HepG2 (cell line): ENCODE measurements at regions not wholly inside any gene's neighbourhood (a gene's known extent, or its start where the extent isn't known, plus 50 kb on each side); places are given as distances from the start of the nearest gene placed in this dataset.

ENCODE experiments used
- ATAC-seq: fragments of 200-7000 bp; cut with Tn5 transposase; 3 replicates; pipeline ENCODE4 v1.9.1; 2020; ENCODE audit warnings: mild to moderate bottlenecking, moderate library complexity
- BruUV-seq: library from RNA; stranded (reverse); fragments of 400-500 nt; replicated peaks from 2 replicates; lab custom pipeline; 2021; lab: Mats Ljungman, UMichigan
- CTCF ChIA-PET: fragments of 300-600 bp; formaldehyde crosslinking; extraction: SDS; loops from one replicate; lab custom pipeline; 2021; ENCODE audit warnings: low total read pairs, inconsistent platforms, low intra/inter-chr PET ratio; lab: Yijun Ruan, JAX
- POLR2A ChIA-PET: fragments of 350-600 bp; sonication (Branson Sonifier 250); formaldehyde crosslinking; loops from one replicate; lab custom pipeline; 2020; ENCODE audit warnings: antibody characterized with exemption, inconsistent platforms; lab: Yijun Ruan, JAX
- DNase-seq: peaks from one replicate; pipeline ENCODE4 v3.0.0-alpha.2; 2015; ENCODE audit warnings: low spot score
- FAIRE-seq: peaks from 3 replicates; lab custom pipeline; 2011; peaks lifted over from hg19 to GRCh38; lab: Jason Lieb, UNC
- H2AFZ ChIP-seq: one replicate; pipeline ENCODE4 v1.6.1; 2011; ENCODE audit warnings: low read length, inconsistent platforms
- H3K27ac ChIP-seq: fragments of 300-600 bp; 3 replicates; pipeline ENCODE4 v1.8.0; 2011; ENCODE audit warnings: mixed run types, mild to moderate bottlenecking, mixed read lengths, low read length, inconsistent platforms; ENCODE audit not compliant: insufficient read depth; ENCODE audit errors: extremely low read length
- H3K27me3 ChIP-seq, 2 experiments: fragments of 200-600 bp in 1 of 2; 2 replicates in 1 of 2; 3 replicates in 1 of 2; pipeline versions ENCODE4 v1.6.0 to v1.8.0; 2011; ENCODE audit warnings: low read length in 2 of 2, mild to moderate bottlenecking in 2 of 2, moderate library complexity in 2 of 2, inconsistent platforms in 1 of 2; ENCODE audit not compliant: insufficient read depth in 2 of 2, control insufficient read depth in 1 of 2
- H3K36me3 ChIP-seq, 2 experiments: fragments of 200-600 bp in 1 of 2; replicated peaks in 1 of 2; 2 replicates in 1 of 2; 3 replicates in 1 of 2; pipeline versions ENCODE4 v1.5.1 to v1.8.0; 2011; ENCODE audit warnings: low read length in 2 of 2, inconsistent platforms in 1 of 2; ENCODE audit not compliant: insufficient read depth in 2 of 2, control insufficient read depth in 1 of 2
- H3K4me1 ChIP-seq: 2 replicates; pipeline ENCODE4 v1.5.1; 2012; ENCODE audit warnings: low read length, inconsistent platforms; ENCODE audit not compliant: insufficient read depth
- H3K4me2 ChIP-seq: 2 replicates; pipeline ENCODE4 v1.6.0; 2011; ENCODE audit warnings: low read depth, low read length, inconsistent platforms
- H3K4me3 ChIP-seq, 3 experiments: fragments of 200-600 bp in 1 of 3; sonication (generic), shearing (Covaris generic) in 1 of 3; replicated peaks in 1 of 3; 2 replicates each; pipeline ENCODE4 v1.5.1; 2011 to 2016; ENCODE audit warnings: low read length in 3 of 3, inconsistent platforms in 2 of 3, low read depth in 2 of 3, mild to moderate bottlenecking in 2 of 3, control low read depth in 1 of 3, mixed read lengths in 1 of 3; ENCODE audit not compliant: insufficient read depth in 1 of 3
- H3K79me2 ChIP-seq: one replicate; pipeline ENCODE4 v1.6.1; 2011; ENCODE audit warnings: low read length, inconsistent platforms; ENCODE audit not compliant: insufficient read depth
- H3K9ac ChIP-seq: 2 replicates; pipeline ENCODE4 v1.6.0; 2011; ENCODE audit warnings: mild to moderate bottlenecking, low read depth, low read length, inconsistent platforms; ENCODE audit not compliant: insufficient read depth
- H3K9me3 ChIP-seq: 2 replicates; pipeline ENCODE4 v1.5.1; 2012; ENCODE audit warnings: mild to moderate bottlenecking, low read length
- H4K20me1 ChIP-seq: 2 replicates; pipeline ENCODE4 v1.6.0; 2011; ENCODE audit warnings: inconsistent platforms, mild to moderate bottlenecking, low read length, moderate library complexity; ENCODE audit not compliant: insufficient read depth
- BRD4 ChIP-seq: sonication (generic); formaldehyde crosslinking; IDR thresholded peaks from 2 replicates; pipeline ENCODE4 v1.4.0; 2020; ENCODE audit warnings: missing genetic modification reagents
- FOSL2 ChIP-seq: sonication (generic); formaldehyde crosslinking; IDR thresholded peaks from 2 replicates; pipeline ENCODE4 v1.4.0; 2020; ENCODE audit warnings: missing genetic modification reagents
- KDM5B ChIP-seq: sonication (generic); formaldehyde crosslinking; IDR thresholded peaks from 2 replicates; pipeline ENCODE4 v1.4.0; 2020; ENCODE audit warnings: missing genetic modification reagents, mild to moderate bottlenecking, borderline replicate concordance
- MLLT10 ChIP-seq: sonication (generic); formaldehyde crosslinking; IDR thresholded peaks from 2 replicates; pipeline ENCODE4 v1.4.0; 2020; ENCODE audit warnings: missing genetic modification reagents
- SMYD3 ChIP-seq: sonication (generic); formaldehyde crosslinking; IDR thresholded peaks from 2 replicates; pipeline ENCODE4 v1.8.1; 2023; ENCODE audit warnings: mild to moderate bottlenecking, missing genetic modification reagents
- TARDBP ChIP-seq: sonication (generic); formaldehyde crosslinking; IDR thresholded peaks from 2 replicates; pipeline ENCODE4 v1.8.0; 2022; ENCODE audit warnings: mild to moderate bottlenecking, missing genetic modification reagents
- ZNF12 ChIP-seq: sonication (generic); formaldehyde crosslinking; IDR thresholded peaks from 2 replicates; pipeline ENCODE4 v1.5.0; 2020; ENCODE audit warnings: missing genetic modification reagents
- ZNF232 ChIP-seq: sonication (generic); formaldehyde crosslinking; IDR thresholded peaks from 2 replicates; pipeline ENCODE4 v1.4.0; 2020; ENCODE audit warnings: missing genetic modification reagents, borderline replicate concordance
- ZNF557 ChIP-seq: sonication (generic); formaldehyde crosslinking; IDR thresholded peaks from 2 replicates; pipeline ENCODE4 v1.4.0; 2020; ENCODE audit warnings: missing genetic modification reagents
- ZNF75D ChIP-seq: sonication (generic); formaldehyde crosslinking; IDR thresholded peaks from 2 replicates; pipeline ENCODE4 v1.8.1; 2023; ENCODE audit warnings: missing genetic modification reagents, mild to moderate bottlenecking, borderline replicate concordance
- ZNF781 ChIP-seq: sonication (generic); formaldehyde crosslinking; IDR thresholded peaks from 2 replicates; pipeline ENCODE4 v1.5.1; 2020; ENCODE audit warnings: borderline replicate concordance, mild to moderate bottlenecking, missing genetic modification reagents; ENCODE audit errors: not compliant biosample characterization
- WGBS: methylation state at CpG from one replicate; pipeline ENCODE4 v1.1.6; 2017; ENCODE audit warnings: low lambda C conversion rate; 5-methylcytosine and 5-hydroxymethylcytosine counted together
- in situ Hi-C: cut with HindIII; loops from 2 replicates; pipeline ENCODE4 v1.10.0; 2017; ENCODE audit warnings: low pct_unique_long_range_greater_than_20kb; ENCODE audit not compliant: extremely low pct_ligation_motif_present
- intact Hi-C: fragments of 100-400 bp; cut with micrococcal nuclease; formaldehyde crosslinking; loops from one replicate; pipeline ENCODE4 v1.10.0; 2022; ENCODE audit not compliant: unreplicated experiment
- TF ChIP-seq, protein P1 (sequence below): sonication (generic); formaldehyde crosslinking; IDR thresholded peaks from 2 replicates; pipeline ENCODE4 v1.9.0; 2021; ENCODE audit warnings: missing genetic modification reagents, mild to moderate bottlenecking, borderline replicate concordance
- TF ChIP-seq, protein P2 (sequence below): sonication (generic); formaldehyde crosslinking; IDR thresholded peaks from 2 replicates; pipeline ENCODE4 v1.4.0; 2020; ENCODE audit warnings: missing genetic modification reagents
- TF ChIP-seq, protein P3 (sequence below): IDR thresholded peaks from 2 replicates; pipeline ENCODE4 v1.6.1; 2016; ENCODE audit warnings: low read depth, borderline replicate concordance
- TF ChIP-seq, protein P4 (sequence below): IDR thresholded peaks from 2 replicates; pipeline ENCODE4 v1.6.1; 2016; ENCODE audit warnings: mild to moderate bottlenecking
- TF ChIP-seq, protein P5 (sequence below): sonication (generic); formaldehyde crosslinking; IDR thresholded peaks from 2 replicates; pipeline ENCODE4 v1.9.0; 2021; ENCODE audit warnings: missing genetic modification reagents, borderline replicate concordance
- TF ChIP-seq, protein P6 (sequence below): sonication (generic); formaldehyde crosslinking; IDR thresholded peaks from 2 replicates; pipeline ENCODE4 v1.5.0; 2020; ENCODE audit warnings: missing genetic modification reagents, mild to moderate bottlenecking, borderline replicate concordance

DNA sequence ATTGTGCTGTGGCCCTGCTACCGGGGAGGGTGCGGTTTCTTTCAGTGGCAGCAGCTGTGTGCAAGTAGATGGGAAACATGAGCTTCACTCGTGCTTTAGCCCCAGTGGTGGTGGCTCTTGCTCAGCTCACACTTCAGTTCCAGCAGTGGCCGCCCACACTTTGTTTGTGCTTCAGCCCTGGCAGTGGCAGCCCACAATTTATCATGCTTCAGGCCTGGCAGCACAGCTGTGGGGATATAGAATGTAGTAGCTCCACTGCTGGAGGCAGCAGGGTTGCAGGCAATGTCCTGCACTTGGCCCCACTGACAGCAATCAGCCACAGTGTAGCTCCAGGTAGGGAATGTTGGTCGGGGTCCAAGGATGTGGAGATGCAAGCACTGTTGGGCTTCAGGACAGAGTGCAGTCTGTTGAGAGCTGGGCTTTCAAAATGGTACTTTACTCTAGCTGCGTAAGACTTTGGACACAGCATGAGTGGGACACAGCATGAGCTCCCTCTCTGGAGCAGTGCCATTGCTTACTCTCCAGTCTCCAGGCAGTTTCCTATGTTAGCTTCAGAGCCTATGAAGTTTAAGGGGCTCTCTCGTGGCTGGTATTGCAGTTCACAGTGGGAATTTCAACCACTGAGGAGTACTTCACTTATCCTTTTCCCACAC is 413.1 kb downstream of the PDGFC start:
- Histone ChIP-seq H2AFZ (no peak overlapping the region), H3K9ac (no peak overlapping the region), H3K4me2 (no peak overlapping the region), H3K27ac (no peak overlapping the region), H3K79me2 (no peaks in the 10 kb centered on the region), H4K20me1 (no peaks in the 10 kb centered on the region), H3K9me3 (no peaks in the 10 kb centered on the region), H3K4me3 (no peak overlapping the region), H3K36me3 (no peaks in the 10 kb centered on the region), H3K27me3 (no peaks in the 10 kb centered on the region), H3K4me1 (no peaks in the 10 kb centered on the region)
- no peak for ATAC-seq
- DNase-seq, result no peak
- no TSS peak for BruUV-seq
- intact Hi-C loops (no loop called here), in situ Hi-C loops (no loop called here)
- FAIRE-seq, result no peak
- ChIA-PET CTCF (no interaction called here), POLR2A (no interaction called here)
- 6% methylated on average over 5 of the region's 7 CpGs for WGBS
- TF ChIP-seq, protein P1, sequence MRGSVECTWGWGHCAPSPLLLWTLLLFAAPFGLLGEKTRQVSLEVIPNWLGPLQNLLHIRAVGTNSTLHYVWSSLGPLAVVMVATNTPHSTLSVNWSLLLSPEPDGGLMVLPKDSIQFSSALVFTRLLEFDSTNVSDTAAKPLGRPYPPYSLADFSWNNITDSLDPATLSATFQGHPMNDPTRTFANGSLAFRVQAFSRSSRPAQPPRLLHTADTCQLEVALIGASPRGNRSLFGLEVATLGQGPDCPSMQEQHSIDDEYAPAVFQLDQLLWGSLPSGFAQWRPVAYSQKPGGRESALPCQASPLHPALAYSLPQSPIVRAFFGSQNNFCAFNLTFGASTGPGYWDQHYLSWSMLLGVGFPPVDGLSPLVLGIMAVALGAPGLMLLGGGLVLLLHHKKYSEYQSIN (CRISPR knock-in tag), result no peak
- TF ChIP-seq ZNF75D (no peak), TARDBP (no peak), FOSL2 (no peak), KDM5B (no peak), ZNF232 (no peak), ZNF781 (CRISPR knock-in tag) (no peak), ZNF12 (CRISPR knock-in tag) (no peak), MLLT10 (CRISPR knock-in tag) (no peak), SMYD3 (CRISPR knock-in tag) (no peak), BRD4 (CRISPR knock-in tag) (no peak), ZNF557 (no peak)
- TF ChIP-seq, protein P2, sequence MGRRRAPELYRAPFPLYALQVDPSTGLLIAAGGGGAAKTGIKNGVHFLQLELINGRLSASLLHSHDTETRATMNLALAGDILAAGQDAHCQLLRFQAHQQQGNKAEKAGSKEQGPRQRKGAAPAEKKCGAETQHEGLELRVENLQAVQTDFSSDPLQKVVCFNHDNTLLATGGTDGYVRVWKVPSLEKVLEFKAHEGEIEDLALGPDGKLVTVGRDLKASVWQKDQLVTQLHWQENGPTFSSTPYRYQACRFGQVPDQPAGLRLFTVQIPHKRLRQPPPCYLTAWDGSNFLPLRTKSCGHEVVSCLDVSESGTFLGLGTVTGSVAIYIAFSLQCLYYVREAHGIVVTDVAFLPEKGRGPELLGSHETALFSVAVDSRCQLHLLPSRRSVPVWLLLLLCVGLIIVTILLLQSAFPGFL (CRISPR knock-in tag), result no peak
- TF ChIP-seq, protein P3, sequence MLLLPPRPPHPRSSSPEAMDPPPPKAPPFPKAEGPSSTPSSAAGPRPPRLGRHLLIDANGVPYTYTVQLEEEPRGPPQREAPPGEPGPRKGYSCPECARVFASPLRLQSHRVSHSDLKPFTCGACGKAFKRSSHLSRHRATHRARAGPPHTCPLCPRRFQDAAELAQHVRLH, result no peak
- TF ChIP-seq, protein P4, sequence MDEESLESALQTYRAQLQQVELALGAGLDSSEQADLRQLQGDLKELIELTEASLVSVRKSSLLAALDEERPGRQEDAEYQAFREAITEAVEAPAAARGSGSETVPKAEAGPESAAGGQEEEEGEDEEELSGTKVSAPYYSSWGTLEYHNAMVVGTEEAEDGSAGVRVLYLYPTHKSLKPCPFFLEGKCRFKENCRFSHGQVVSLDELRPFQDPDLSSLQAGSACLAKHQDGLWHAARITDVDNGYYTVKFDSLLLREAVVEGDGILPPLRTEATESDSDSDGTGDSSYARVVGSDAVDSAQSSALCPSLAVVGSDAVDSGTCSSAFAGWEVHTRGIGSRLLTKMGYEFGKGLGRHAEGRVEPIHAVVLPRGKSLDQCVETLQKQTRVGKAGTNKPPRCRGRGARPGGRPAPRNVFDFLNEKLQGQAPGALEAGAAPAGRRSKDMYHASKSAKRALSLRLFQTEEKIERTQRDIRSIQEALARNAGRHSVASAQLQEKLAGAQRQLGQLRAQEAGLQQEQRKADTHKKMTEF, result no peak
- TF ChIP-seq, protein P5, sequence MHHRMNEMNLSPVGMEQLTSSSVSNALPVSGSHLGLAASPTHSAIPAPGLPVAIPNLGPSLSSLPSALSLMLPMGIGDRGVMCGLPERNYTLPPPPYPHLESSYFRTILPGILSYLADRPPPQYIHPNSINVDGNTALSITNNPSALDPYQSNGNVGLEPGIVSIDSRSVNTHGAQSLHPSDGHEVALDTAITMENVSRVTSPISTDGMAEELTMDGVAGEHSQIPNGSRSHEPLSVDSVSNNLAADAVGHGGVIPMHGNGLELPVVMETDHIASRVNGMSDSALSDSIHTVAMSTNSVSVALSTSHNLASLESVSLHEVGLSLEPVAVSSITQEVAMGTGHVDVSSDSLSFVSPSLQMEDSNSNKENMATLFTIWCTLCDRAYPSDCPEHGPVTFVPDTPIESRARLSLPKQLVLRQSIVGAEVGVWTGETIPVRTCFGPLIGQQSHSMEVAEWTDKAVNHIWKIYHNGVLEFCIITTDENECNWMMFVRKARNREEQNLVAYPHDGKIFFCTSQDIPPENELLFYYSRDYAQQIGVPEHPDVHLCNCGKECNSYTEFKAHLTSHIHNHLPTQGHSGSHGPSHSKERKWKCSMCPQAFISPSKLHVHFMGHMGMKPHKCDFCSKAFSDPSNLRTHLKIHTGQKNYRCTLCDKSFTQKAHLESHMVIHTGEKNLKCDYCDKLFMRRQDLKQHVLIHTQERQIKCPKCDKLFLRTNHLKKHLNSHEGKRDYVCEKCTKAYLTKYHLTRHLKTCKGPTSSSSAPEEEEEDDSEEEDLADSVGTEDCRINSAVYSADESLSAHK (CRISPR knock-in tag), result no peak
- TF ChIP-seq, protein P6, sequence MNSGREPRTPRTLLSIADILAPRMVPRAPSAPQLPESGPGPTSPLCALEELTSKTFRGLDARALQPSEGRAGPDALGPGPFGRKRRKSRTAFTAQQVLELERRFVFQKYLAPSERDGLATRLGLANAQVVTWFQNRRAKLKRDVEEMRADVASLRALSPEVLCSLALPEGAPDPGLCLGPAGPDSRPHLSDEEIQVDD (CRISPR knock-in tag), result no peak
